Activated naive CD8-positive, alpha-beta T cell treated with anti-CD3 and anti-CD28 coated beads, Interleukin-2, amount 50 U/mL, for 16 hours (primary cell): ENCODE measurements at regions not wholly inside any gene's neighbourhood (a gene's known extent, or its start where the extent isn't known, plus 50 kb on each side); places are given as distances from the start of the nearest gene placed in this dataset.
A peak's percentile ranks its signal among the peaks of the same experiment; 100 is the strongest.

Experiments
- DNase-seq: peaks from one replicate; pipeline ENCODE4 v3.0.0-alpha.2; 2020; ENCODE audit warnings: low read depth, low spot score

DNA sequence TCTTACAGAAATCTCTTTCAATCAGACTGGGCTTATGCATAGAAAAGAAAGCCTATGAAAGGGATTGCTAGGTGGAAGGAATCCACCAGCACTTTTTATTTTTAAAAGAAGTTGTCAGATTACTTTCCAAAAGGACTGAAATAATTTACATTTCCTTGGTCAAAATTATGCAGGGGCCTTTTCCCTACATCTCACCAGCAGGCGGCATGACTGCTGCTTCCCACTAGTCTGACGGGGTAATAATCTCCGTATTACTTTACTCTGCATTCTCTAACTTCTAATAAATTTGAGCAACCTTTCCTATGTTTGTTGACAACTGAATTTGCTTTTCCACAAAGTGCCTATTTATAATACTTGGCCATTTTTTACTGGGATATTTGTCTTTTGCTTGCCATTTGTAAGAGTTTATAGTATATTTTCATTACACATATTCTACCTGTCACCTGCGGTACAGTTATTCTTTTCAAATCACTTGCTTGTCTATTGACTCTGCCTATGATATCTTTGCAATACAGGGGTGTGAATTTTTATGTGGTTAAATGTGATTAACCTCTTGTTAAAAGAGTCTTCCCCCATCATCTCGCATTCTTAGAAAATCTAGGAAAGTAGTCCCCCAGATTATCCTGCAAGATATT, 51.9 kb upstream of the USP47 start:
- no peak for DNase-seq

DNA sequence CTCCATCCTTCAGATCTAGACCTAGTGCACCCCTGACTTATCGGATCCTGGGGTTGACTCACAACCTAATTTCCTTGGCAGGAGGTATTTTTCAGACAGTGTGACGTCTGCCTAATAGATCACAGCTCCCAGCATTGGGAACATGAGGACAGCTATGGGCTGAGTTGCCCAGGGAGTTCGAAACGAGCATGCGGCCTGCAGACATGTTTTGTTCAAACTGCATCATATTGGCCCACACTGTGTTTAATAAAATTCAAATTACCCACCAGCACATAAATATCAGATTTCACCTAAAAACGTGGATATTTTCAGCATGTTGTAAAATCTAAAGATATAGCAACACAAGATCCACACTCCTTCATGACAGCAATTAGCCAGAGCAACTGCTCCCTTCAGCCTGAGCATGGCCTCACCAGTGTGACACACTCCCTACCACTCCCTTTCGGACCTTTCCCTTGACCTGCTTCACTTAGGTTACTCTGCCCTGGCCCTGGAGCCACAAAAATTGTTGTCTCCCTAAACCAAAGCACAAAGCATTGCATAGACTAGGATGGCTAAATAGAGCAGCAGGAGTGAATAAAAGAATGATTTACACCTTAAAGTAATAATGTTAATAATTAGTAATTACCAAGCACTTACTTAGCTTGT, 53.6 kb upstream of the USP47 start:
- DNase-seq: no peak

DNA sequence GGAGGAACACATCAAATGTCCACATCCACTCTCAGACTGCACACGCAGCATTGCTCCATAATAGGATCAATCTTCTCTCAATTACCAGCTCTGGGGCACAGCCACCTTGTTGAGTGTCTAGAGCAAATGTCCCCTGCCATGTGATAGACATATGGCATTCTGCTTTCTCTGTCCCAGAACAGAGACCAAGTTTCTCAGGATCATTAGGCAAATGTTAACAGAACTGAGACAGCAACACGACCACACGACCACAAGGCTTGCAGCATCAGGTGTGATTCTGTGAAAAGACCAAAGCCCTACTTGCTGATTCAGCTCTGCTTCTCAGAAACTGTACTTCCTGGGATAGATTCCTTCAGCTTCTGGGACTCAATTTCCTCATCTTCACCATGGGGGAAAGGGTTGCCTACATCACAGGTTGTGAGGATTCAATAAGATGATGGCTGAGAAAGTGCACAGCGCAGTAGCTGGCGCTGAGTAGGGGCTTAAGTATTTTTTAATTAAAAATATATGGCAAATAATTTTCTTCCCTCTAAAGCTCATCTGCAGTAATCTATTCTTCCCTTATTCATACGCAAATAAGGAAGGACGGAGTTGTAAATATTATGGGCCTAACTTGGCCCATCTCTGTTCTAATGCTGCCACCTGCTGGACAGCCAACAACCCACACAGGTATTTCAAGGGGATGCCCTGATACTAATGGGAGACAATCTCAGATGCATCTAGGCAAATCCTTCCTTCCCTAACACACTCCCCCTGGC, 54.3 kb upstream of the USP47 start:
- peak; percentile 42 for DNase-seq

DNA sequence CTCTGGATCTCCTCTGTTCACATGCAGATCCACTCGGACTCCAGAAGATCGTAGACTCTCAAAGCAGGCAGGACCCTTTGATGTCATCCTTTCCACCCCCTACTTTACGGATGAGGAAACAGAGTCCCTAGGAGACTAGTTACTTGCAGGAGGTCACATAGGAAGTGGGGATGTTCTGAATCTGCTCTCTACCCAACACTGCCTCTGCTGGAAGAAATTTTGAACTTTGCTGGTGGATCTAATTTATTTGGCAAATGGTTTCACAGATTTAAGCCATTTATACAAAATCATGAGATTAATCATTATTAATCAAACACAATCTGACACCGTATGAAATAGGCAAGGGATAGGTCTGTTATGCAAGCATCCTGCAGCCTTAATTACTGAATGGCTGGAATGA, 55.0 kb upstream of the USP47 start:
- no peak for DNase-seq

DNA sequence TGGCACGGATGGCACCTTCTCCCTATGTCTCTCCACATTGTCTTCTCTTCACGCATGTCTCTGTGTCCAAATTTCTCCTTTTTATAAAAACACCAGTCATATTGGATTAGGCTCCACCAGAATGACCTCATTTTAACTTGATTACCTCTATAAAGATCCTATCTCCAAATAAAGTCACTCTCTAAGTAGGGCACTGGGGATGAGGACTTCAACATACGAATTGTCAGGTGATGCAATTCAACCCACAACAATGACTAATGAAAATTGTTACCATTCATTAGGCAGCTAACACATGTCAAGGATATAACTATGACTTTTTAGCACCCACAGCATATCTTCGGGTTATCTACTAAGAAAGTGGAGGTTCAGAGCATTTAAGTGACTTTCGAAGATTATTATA, 55.5 kb upstream of the USP47 start:
- no peak for DNase-seq

DNA sequence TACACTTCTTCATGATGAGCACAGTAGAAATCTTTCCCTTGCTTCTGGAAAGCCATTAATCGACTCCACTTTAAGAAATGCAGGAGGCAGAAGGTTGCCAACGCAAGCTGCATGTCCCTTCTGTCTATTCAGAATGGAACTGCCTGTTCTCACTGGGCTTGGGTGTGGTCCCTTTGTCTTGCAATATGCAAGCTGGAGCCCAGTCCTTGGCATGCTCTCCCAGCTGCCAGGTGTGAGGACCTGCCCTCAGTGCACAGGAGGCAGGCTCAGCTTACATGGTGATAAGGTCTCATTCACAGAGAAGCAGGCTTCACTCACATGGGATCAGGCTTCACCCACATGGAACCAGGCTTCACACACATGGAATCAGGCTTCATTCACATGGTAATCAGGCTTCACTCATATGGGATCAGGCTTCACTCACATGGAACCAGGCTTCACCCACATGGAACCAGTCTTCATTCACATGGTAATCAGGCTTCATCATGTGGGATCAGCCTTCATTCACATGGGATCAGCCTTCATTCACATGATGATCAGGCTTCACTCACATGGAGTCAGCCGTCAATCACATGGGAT, 59.2 kb upstream of the USP47 start:
- DNase-seq: no peak

DNA sequence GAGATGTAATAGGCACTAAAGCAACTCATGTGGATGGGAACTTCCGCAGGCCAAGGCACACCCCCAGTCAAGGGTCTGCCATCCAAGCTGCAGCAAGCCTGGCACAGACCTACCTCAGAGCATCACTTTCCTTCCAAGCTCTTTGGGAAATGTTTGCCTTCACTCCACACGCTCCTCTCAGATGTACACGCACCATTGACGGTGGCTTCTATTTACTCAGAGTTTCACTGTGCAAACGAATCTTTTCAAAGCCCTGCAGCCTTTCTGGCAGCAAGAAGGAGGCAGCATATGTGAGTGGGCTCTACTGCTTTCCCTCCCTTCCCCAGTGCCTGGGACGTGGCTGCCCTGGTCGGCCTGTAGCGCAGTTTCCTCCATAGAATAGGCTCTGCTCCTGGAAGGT, 60.9 kb upstream of the USP47 start:
- no peak for DNase-seq

DNA sequence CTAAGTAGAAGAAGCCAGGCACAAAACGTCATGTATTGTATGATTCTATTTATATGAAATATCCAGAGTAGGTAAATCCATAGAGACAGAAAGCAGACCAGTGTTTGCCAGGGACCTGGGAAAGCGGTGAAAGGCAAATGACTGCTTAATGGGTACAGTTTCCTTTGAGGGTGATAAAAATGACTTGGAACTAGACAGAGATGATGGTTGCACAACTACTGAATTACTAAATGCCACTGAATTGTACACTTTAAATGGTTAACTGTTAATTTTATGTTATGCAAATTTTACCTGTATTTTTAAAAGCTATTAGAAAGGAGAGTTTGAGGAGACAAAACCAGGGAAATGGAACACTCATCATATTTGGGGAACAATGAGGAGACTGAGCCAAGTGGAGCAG, 61.8 kb upstream of the USP47 start:
- no peak for DNase-seq

DNA sequence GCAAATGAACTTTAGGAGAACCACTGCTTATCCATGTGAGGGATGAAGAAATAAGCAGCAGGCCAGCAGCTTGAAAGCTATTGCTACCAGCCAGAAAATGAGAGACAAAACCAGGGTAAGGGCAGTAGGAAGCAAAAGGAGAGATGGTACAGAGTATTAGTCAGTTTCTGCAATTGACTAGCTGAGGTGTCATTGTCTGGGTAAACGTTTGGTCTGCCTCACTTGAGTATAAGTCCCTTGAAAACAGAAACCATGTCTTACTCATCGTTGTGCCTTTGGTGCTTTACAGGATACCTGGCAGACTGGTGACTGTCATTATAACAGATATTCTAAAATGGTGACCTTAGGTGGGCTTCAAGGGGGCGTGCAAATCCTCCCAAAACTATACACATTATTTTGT, 63.9 kb upstream of the USP47 start:
- DNase-seq: no peak

DNA sequence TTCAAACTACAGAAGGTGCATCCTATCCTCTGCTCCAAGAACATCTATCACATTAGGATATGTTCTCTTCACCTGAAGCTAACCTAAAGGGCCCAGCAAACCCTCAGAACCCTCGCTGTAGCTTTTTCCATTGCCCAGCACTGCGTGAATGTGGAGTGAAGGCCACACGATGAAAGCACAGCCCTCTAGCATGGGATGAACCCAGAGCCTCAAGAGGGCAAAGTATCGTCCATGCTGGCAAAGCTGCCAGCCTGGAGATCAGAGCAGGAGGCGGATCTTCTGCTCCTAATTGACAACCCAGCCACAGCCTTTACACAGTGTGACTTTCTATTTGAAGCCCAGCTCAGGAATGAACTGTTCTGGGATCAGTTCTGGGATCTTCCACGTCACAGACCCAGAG, 65.1 kb upstream of the USP47 start:
- DNase-seq: no peak

DNA sequence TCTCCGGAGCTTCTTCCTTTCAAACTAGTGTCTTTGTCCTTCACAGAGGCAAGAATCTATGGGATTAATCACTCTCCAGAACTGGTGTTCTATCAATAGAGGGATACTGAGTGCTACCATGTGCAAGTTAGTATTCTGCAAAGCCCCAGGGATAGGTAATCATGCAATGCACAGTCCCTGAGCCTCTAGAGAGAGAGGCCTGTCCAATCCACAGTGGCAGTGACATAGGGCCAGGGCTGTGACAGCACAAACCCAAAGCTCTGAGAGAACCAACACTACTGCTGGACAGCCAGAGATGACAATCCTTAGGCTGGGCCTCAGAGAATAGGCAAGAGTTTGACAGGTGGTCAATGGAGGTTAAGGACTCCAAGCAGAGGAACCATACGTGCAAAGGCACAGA, 66.8 kb upstream of the USP47 start:
- DNase-seq: no peak

DNA sequence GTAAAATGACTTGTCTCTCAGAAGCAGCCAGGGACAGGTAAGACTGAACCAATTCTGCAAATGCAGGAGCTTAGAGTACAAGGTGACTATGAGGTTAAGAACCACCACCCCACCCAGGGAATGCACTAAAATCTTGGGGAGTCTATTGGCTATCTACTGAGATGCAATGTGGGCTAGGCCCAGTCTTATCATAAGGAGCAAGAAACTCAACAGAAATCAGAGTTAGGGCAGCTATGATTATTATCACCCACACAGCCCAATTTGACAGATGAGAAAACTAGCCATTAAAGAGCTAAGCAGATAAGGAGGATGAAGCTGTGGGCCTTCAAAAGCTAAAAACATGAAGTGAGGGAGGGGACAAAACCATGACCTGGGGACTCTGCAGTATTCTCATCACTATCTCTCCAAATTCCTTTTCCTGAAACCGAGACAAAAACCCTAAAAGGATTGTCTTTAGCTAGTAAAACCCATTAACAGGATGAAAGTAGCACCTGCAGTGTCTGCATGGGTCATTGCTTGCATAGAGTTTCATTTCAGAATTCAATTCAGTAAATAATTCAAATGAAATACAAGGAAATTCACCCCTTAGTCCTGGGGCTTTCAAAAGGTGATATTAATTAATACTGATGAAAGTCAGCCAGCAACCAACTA, 68.8 kb upstream of the USP47 start:
- DNase-seq: no peak

DNA sequence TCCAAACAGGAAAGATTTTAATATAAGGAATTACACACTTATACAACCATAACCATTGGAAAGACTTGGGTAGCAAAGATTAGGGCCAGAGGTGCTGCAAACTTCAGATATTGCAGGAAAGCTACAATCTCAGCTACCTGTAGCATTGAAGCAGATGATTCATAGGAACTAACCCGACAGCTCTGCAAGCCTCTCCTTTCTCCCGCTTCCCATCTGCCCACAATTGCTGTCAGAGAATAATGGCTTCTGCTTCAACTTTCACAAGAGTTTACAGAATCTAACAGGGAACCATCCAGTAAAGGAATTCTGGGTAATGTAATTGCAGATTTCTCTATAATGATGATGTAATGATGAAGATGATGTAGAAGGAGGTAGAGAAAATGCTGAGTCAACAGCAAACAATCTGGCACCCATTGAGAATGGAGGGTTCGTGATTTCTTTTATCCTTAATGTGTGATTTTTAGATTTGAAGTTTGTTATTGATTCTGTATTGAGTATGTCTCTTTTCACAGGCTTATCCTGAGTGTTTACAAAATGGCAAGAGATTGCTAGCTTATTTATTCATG, 70.8 kb upstream of the USP47 start:
- DNase-seq: no peak

DNA sequence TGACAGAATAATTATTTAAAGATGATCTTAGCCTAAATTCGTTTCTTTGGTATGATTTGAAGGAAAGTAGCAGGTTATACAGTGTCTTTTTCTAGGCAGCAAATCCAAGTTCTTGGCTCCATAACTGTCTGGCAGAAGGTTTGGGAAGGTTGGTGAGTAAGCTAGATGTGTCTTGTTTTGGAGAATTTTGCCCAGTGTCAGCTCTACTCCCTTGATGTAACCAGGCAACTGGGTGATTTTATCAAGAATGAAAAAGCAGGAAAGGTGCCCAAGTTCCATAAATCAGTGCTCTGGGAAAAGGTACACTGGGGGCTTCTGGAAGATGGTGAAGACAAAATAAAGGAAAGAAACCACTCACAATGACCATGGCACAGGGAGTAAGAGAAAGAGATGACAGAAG, 71.5 kb upstream of the USP47 start:
- no peak for DNase-seq

DNA sequence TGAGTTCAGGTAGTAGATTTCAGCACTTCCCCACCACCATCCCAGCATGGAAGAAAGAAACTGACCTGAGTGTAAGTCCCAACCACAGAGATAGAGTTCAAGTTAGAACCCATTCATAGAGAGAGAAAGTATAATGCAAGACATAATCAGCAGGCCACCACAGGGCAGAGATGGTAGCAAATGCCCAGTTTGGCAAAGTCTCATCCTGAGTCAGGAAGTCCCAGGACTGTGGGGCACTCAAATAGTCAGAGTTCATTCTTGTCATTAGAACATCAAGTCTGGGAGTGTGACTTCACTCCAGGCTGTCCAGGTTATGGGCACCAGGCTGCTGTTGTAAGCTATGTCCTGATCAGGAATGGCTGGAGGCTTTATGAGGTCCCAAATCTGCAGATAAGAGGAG, 72.0 kb upstream of the USP47 start:
- no peak for DNase-seq

DNA sequence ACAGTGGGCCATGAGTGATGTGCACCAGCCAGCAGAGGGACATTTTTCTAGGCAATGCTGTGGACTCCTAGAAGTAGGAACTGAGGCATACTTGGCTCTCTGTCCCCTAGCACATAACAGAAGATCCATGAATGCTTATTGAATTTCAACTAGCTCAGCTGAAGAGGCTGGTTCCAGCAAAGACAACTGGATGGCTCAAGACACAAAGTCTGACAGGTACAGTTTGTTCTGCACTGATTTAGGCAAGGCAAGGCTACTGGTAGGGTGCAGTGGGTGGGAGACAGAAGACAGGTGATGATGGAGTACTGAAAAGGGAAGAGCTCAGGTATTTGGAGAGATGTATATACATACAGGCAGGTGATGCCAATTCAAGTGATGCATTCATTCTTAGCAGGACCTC, 72.4 kb upstream of the USP47 start:
- DNase-seq: no peak

DNA sequence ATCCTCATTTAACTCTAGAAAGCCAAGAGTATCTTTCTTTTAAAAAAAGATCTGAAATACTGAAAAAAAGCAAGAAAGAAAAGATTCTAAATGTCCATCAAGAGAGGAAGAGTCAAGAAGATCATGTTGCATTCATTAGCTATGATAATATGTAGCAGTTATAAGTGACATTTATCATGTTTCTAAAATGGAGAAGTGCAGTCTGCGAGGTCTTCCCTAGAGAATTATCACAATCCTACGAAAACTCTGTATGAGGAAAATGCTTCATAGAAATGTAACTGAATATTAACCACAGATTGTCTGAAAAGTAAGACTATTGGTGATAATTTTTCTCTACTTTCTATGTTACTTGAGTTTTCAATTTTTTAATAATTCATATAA, 77.4 kb upstream of the USP47 start:
- DNase-seq: no peak

DNA sequence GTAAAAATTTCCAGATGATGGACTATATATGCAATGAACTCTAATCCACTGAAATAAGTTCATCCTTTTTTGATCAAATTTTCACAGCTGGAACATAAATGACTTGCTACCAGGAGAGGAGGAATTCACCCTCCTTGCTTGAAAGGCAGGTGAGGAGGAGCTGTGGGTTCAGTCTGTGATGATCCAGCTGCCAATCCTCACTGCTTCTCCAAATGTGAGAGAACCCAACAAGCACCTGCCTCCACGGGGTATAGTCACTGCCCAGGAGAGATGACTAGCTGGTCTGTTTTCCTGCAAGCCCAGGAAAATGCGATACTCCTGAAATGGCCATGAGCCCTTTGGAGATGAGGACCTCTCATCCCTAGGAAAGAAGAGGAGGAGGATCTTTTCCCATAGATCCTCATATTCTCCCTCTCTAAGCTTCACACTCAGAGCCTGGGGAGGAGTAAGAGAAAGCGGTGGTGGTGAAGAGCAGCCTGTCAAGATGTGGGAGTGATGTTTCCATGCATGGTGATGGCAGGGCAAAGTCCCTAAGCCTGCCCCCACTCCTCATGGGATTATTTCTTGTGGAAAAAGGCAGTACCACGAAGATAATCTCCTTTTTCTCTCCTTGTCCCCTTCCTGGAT, 77.9 kb upstream of the USP47 start:
- DNase-seq: no peak

DNA sequence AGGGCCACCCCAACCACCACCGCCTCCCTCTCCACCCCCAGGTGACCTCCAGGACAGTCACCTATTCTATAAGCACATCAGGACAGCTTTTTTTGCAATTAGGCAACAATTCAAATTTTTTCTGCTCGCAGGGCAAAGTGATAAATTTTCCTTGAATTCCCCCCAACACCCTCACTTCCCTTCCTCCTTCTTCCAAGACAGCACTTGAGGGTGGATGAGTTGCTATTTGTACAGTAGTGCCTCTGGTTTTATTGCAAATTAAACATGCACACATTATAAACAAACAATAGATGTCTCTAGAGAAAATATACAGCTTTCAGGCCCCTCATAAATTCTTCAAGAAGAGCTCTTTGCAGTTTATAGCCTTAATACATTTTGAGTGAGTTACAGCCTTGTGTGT, 80.9 kb upstream of the USP47 start:
- no peak for DNase-seq

DNA sequence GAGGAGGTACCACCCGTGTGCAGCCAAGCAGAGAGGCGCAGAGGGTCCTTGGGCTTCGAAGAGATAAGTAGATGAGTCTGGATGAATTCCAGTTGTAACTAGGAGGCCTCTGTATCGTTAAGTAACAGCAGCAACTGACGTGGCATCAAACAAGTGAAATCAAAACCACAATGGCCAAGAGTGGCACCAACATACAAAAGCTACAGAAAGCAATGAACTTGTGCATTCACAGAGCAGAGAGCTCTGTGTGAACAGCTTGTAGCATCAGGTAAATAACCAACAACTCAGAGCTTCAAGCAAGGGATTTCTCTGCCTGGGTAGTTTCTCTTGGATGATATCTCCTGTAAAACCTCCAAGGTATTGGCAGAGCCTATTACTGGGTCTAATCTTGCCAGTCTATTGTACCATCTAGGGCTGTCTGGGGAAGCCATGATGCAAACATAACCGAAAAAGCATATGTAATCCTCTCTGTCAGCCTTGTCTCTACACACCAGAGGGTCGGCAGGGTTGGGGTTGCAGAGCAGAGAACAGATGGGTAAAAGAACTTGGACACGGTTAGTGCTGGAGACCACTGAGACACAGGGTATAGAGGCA, 83.1 kb upstream of the USP47 start:
- DNase-seq: no peak

DNA sequence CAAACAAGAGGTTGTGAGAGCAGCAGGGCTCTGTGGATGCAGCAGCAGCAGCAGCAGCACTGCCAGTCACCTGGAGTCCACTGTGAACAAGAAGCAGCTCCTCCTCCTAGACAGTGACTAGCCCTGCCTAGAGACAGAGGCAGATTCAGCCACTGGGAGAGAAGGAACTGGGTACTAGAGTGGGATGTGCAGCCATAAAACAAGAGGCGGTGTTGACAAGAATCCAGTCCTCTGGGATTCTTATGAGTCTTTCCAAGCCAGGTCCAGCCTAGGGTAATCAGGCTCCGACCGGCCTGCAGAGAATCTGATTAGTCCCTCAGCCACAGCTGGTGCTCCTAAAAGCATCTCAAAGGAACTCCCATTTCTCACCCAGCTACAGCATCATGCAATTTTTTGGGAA, 83.9 kb upstream of the USP47 start:
- no peak for DNase-seq
